GM12875 (cell line): ENCODE measurements at regions not wholly inside any gene's neighbourhood (a gene's known extent, or its start where the extent isn't known, plus 50 kb on each side); places are given as distances from the start of the nearest gene placed in this dataset.

Experiments
- H3K4me3 ChIP-seq: one replicate; pipeline ENCODE4 v1.5.1; 2011; ENCODE audit warnings: low read depth, low read length, control low read depth
- CTCF ChIP-seq: IDR thresholded peaks from 2 replicates; pipeline ENCODE4 v1.5.1; 2011; ENCODE audit warnings: low read depth, mild to moderate bottlenecking, control low read depth, inconsistent platforms, low read length, moderate library complexity, borderline replicate concordance; ENCODE audit not compliant: insufficient read depth

- TF ChIP-seq CTCF = no peak
- H3K4me3 ChIP-seq = no peak overlapping the region
These were observed 242.0 kb downstream of the AUH start for GRCh38 chr9:91119679-91120078.

GRCh38 chr9:91120200-91120599 lies 241.5 kb downstream of the AUH start:
- no peak for TF ChIP-seq CTCF
- H3K4me3 ChIP-seq = no peak overlapping the region

GRCh38 chr9:91122755-91123154 lies 239.0 kb downstream of the AUH start:
- no peak for TF ChIP-seq CTCF
- no peak overlapping the region for H3K4me3 ChIP-seq

- no peak for TF ChIP-seq CTCF
- no peak overlapping the region for H3K4me3 ChIP-seq
These were observed 234.8 kb downstream of the AUH start for GRCh38 chr9:91126761-91127445.

- no peak overlapping the region for H3K4me3 ChIP-seq
- TF ChIP-seq CTCF = no peak
These were observed 234.1 kb downstream of the AUH start for GRCh38 chr9:91127653-91128052.

- H3K4me3 ChIP-seq = no peak overlapping the region
- TF ChIP-seq CTCF = no peak
These were observed 230.9 kb downstream of the AUH start for GRCh38 chr9:91130796-91131318.

GRCh38 chr9:91131433-91131839 lies 230.3 kb downstream of the AUH start:
- no peak overlapping the region for H3K4me3 ChIP-seq
- no peak for TF ChIP-seq CTCF
